ENCODE measurements at regions not wholly inside any gene's neighbourhood (a gene's known extent, or its start where the extent isn't known, plus 50 kb on each side); places are given as distances from the start of the nearest gene placed in this dataset.

GRCh38 chr12:59867689-59868088 is 271.9 kb downstream of the SLC16A7 start:
- FAIRE-seq (no peak), DNase-seq (ENCODE audit: insufficient read length, low spot score) (no peak)
- TF ChIP-seq POLR2A (IDR thresholded peaks at IDR 0.05; ENCODE audit: low read depth, low read length) (no peak), TAF1 (IDR thresholded peaks at IDR 0.05; ENCODE audit: low read depth, low read length) (no peak), POU2F2 (IDR thresholded peaks at IDR 0.05; ENCODE audit: low read depth, low read length) (no peak), SPI1 (IDR thresholded peaks at IDR 0.05; ENCODE audit: low read depth, low read length) (no peak), POLR2AphosphoS5 (IDR thresholded peaks at IDR 0.05; ENCODE audit: low read depth, low read length) (no peak), PAX5 (IDR thresholded peaks at IDR 0.05; ENCODE audit: insufficient read depth, low read length, severe bottlenecking) (no peak)

- FAIRE-seq (no peak), DNase-seq (ENCODE audit: insufficient read length, low spot score) (no peak)
- no peak for TF ChIP-seq POLR2A (IDR thresholded peaks at IDR 0.05; ENCODE audit: low read depth, low read length)
- TF ChIP-seq POU2F2 (IDR thresholded peaks at IDR 0.05; ENCODE audit: low read depth, low read length), result no peak
- TF ChIP-seq TAF1 (IDR thresholded peaks at IDR 0.05; ENCODE audit: low read depth, low read length), result no peak
- no peak for TF ChIP-seq POLR2AphosphoS5 (IDR thresholded peaks at IDR 0.05; ENCODE audit: low read depth, low read length)
- TF ChIP-seq SPI1 (IDR thresholded peaks at IDR 0.05; ENCODE audit: low read depth, low read length), result no peak
- no peak for TF ChIP-seq PAX5 (IDR thresholded peaks at IDR 0.05; ENCODE audit: insufficient read depth, low read length, severe bottlenecking)
These were observed 275.9 kb downstream of the SLC16A7 start for GRCh38 chr12:59871779-59872178.

GRCh38 chr12:59873136-59873535 is 277.3 kb downstream of the SLC16A7 start:
- FAIRE-seq, result no peak
- no peak for DNase-seq (ENCODE audit: insufficient read length, low spot score)
- TF ChIP-seq SPI1 (IDR thresholded peaks at IDR 0.05; ENCODE audit: low read depth, low read length), result no peak
- TF ChIP-seq POU2F2 (IDR thresholded peaks at IDR 0.05; ENCODE audit: low read depth, low read length), result no peak

- no peak for DNase-seq (ENCODE audit: insufficient read length, low spot score)
- TF ChIP-seq POU2F2 (IDR thresholded peaks at IDR 0.05; ENCODE audit: low read depth, low read length) (no peak), SPI1 (IDR thresholded peaks at IDR 0.05; ENCODE audit: low read depth, low read length) (peak; percentile 66)
- FAIRE-seq, result no peak
These were observed 279.0 kb downstream of the SLC16A7 start for GRCh38 chr12:59874781-59875180.

GRCh38 chr12:59886131-59886733 is 290.4 kb downstream of the SLC16A7 start:
- DNase-seq (ENCODE audit: insufficient read length, low spot score), result no peak
- no peak for FAIRE-seq

GRCh38 chr12:59887178-59887577 is 291.3 kb downstream of the SLC16A7 start:
- no peak for TF ChIP-seq POLR2A (IDR thresholded peaks at IDR 0.05; ENCODE audit: low read depth, low read length)
- TF ChIP-seq SPI1 (IDR thresholded peaks at IDR 0.05; ENCODE audit: low read depth, low read length), result no peak
- no peak for TF ChIP-seq POLR2AphosphoS5 (IDR thresholded peaks at IDR 0.05; ENCODE audit: low read depth, low read length)
- TF ChIP-seq PAX5 (IDR thresholded peaks at IDR 0.05; ENCODE audit: insufficient read depth, low read length, severe bottlenecking), result no peak
- FAIRE-seq (no peak), DNase-seq (ENCODE audit: insufficient read length, low spot score) (no peak)

More at GRCh38 chr12:59886131-59886733, 290.4 kb downstream of the SLC16A7 start:
- no peak for TF ChIP-seq POLR2A (IDR thresholded peaks at IDR 0.05; ENCODE audit: low read depth, low read length)
- TF ChIP-seq SPI1 (IDR thresholded peaks at IDR 0.05; ENCODE audit: low read depth, low read length), result no peak
- no peak for TF ChIP-seq PAX5 (IDR thresholded peaks at IDR 0.05; ENCODE audit: insufficient read depth, low read length, severe bottlenecking)
- no peak for TF ChIP-seq POU2F2 (IDR thresholded peaks at IDR 0.05; ENCODE audit: low read depth, low read length)
- TF ChIP-seq POLR2AphosphoS5 (IDR thresholded peaks at IDR 0.05; ENCODE audit: low read depth, low read length), result no peak
- no peak for TF ChIP-seq TAF1 (IDR thresholded peaks at IDR 0.05; ENCODE audit: low read depth, low read length)

- FAIRE-seq, result no peak
- no peak for DNase-seq (ENCODE audit: insufficient read length, low spot score)
- TF ChIP-seq SPI1 (IDR thresholded peaks at IDR 0.05; ENCODE audit: low read depth, low read length) (no peak), POLR2A (IDR thresholded peaks at IDR 0.05; ENCODE audit: low read depth, low read length) (no peak), POLR2AphosphoS5 (IDR thresholded peaks at IDR 0.05; ENCODE audit: low read depth, low read length) (no peak), PAX5 (IDR thresholded peaks at IDR 0.05; ENCODE audit: insufficient read depth, low read length, severe bottlenecking) (no peak), POU2F2 (IDR thresholded peaks at IDR 0.05; ENCODE audit: low read depth, low read length) (no peak), TAF1 (IDR thresholded peaks at IDR 0.05; ENCODE audit: low read depth, low read length) (no peak)
These were observed 295.2 kb downstream of the SLC16A7 start for GRCh38 chr12:59890896-59891579.

GRCh38 chr12:59895166-59895775 is 299.4 kb downstream of the SLC16A7 start:
- TF ChIP-seq SPI1 (IDR thresholded peaks at IDR 0.05; ENCODE audit: low read depth, low read length) (no peak), POU2F2 (IDR thresholded peaks at IDR 0.05; ENCODE audit: low read depth, low read length) (no peak), POLR2A (IDR thresholded peaks at IDR 0.05; ENCODE audit: low read depth, low read length) (no peak), TAF1 (IDR thresholded peaks at IDR 0.05; ENCODE audit: low read depth, low read length) (no peak), POLR2AphosphoS5 (IDR thresholded peaks at IDR 0.05; ENCODE audit: low read depth, low read length) (no peak), PAX5 (IDR thresholded peaks at IDR 0.05; ENCODE audit: insufficient read depth, low read length, severe bottlenecking) (no peak)
- FAIRE-seq, result no peak
- no peak for DNase-seq (ENCODE audit: insufficient read length, low spot score)

GRCh38 chr12:59904874-59905521 is 309.2 kb downstream of the SLC16A7 start:
- FAIRE-seq, result no peak
- no peak for DNase-seq (ENCODE audit: insufficient read length, low spot score)
- TF ChIP-seq POLR2AphosphoS5 (IDR thresholded peaks at IDR 0.05; ENCODE audit: low read depth, low read length) (no peak), TAF1 (IDR thresholded peaks at IDR 0.05; ENCODE audit: low read depth, low read length) (no peak), PAX5 (IDR thresholded peaks at IDR 0.05; ENCODE audit: insufficient read depth, low read length, severe bottlenecking) (no peak), SPI1 (IDR thresholded peaks at IDR 0.05; ENCODE audit: low read depth, low read length) (no peak), POU2F2 (IDR thresholded peaks at IDR 0.05; ENCODE audit: low read depth, low read length) (no peak), POLR2A (IDR thresholded peaks at IDR 0.05; ENCODE audit: low read depth, low read length) (no peak)
